OCI-LY7 (cell line): ENCODE measurements at regions not wholly inside any gene's neighbourhood (a gene's known extent, or its start where the extent isn't known, plus 50 kb on each side); places are given as distances from the start of the nearest gene placed in this dataset.

ENCODE experiments used
- BruUV-seq: library from RNA; stranded (reverse); fragments of 400-500 nt; replicated peaks from 2 replicates; lab custom pipeline; 2021; lab: Mats Ljungman, UMichigan
- CTCF ChIA-PET: fragments of 300-600 bp; sonication (Branson Sonifier 250); formaldehyde crosslinking; loops from one replicate; lab custom pipeline; 2022; ENCODE audit warnings: antibody characterized with exemption; ENCODE audit not compliant: unreplicated experiment; lab: Charles Lee
- POLR2A ChIA-PET: fragments of 300-600 bp; sonication (Branson Sonifier 250); formaldehyde crosslinking; loops from one replicate; lab custom pipeline; 2022; ENCODE audit warnings: antibody characterized with exemption; lab: Charles Lee
- DNase-seq: peaks from one replicate; pipeline ENCODE4 v3.0.0-alpha.2; 2015; ENCODE audit warnings: low spot score
- H2AFZ ChIP-seq: fragments of 200-600 bp; sonication (generic), shearing (Covaris generic); 2 replicates; pipeline ENCODE4 v1.6.1; 2014; ENCODE audit warnings: mild to moderate bottlenecking, antibody characterized with exemption, low read length, moderate library complexity
- H3K27ac ChIP-seq: fragments of 200-600 bp; sonication (generic); 2 replicates; pipeline ENCODE4 v1.5.1; 2014; ENCODE audit warnings: mixed run types, low read depth, mild to moderate bottlenecking, moderate library complexity, low read length, inconsistent platforms; ENCODE audit not compliant: poor library complexity, severe bottlenecking
- H3K36me3 ChIP-seq: fragments of 200-600 bp; sonication (generic); 2 replicates; pipeline ENCODE4 v1.6.1; 2014; ENCODE audit warnings: mild to moderate bottlenecking, antibody characterized with exemption, low read length, moderate library complexity, mixed read lengths; ENCODE audit not compliant: insufficient read depth
- H3K4me1 ChIP-seq: fragments of 200-600 bp; sonication (generic); 2 replicates; pipeline ENCODE4 v1.5.1; 2014; ENCODE audit warnings: mild to moderate bottlenecking, low read length; ENCODE audit not compliant: insufficient read depth, poor library complexity, severe bottlenecking
- H3K4me2 ChIP-seq: fragments of 200-600 bp; sonication (generic); 2 replicates; pipeline ENCODE4 v1.6.1; 2014; ENCODE audit warnings: mild to moderate bottlenecking, low read length
- H3K4me3 ChIP-seq: fragments of 200-600 bp; sonication (generic); 2 replicates; pipeline ENCODE4 v1.5.1; 2014; ENCODE audit warnings: mild to moderate bottlenecking, low read depth, low read length; ENCODE audit not compliant: poor library complexity, severe bottlenecking
- H3K79me2 ChIP-seq: fragments of 200-600 bp; sonication (generic); 2 replicates; pipeline ENCODE4 v1.6.1; 2016; ENCODE audit warnings: low read depth, mild to moderate bottlenecking, low read length, moderate library complexity, mixed read lengths; ENCODE audit not compliant: insufficient read depth
- H3K9me2 ChIP-seq: fragments of 200-600 bp; sonication (generic); 2 replicates; pipeline ENCODE4 v1.6.1; 2016; ENCODE audit warnings: mild to moderate bottlenecking, low read length, mixed read lengths; ENCODE audit not compliant: insufficient read depth
- H3K9me3 ChIP-seq: fragments of 200-600 bp; sonication (generic); 2 replicates; pipeline ENCODE4 v1.6.1; 2014; ENCODE audit warnings: mild to moderate bottlenecking, mixed run types, low read length, mixed read lengths
- H4K20me1 ChIP-seq: fragments of 200-600 bp; sonication (generic); 2 replicates; pipeline ENCODE4 v1.6.1; 2014; ENCODE audit warnings: mild to moderate bottlenecking, antibody characterized with exemption, low read length, moderate library complexity, mixed read lengths; ENCODE audit not compliant: insufficient read depth
- EZH2phosphoT487 ChIP-seq: fragments of 200-600 bp; sonication (generic); IDR thresholded peaks from 2 replicates; pipeline ENCODE4 v1.6.1; 2018; ENCODE audit warnings: low read depth, borderline replicate concordance, mild to moderate bottlenecking, mixed run types, antibody characterized with exemption, low read length, moderate library complexity, mixed read lengths
- intact Hi-C: fragments of 100-400 bp; cut with micrococcal nuclease; formaldehyde crosslinking; loops from one replicate; pipeline ENCODE4 v1.10.0; 2022; ENCODE audit not compliant: unreplicated experiment
- TF ChIP-seq, protein P1 (sequence below): fragments of 200-600 bp; sonication (generic); conservative IDR thresholded peaks from 2 replicates; pipeline ENCODE4 v1.5.1; 2014; ENCODE audit warnings: mild to moderate bottlenecking, antibody characterized with exemption, low read length, moderate library complexity, mixed read lengths

DNA sequence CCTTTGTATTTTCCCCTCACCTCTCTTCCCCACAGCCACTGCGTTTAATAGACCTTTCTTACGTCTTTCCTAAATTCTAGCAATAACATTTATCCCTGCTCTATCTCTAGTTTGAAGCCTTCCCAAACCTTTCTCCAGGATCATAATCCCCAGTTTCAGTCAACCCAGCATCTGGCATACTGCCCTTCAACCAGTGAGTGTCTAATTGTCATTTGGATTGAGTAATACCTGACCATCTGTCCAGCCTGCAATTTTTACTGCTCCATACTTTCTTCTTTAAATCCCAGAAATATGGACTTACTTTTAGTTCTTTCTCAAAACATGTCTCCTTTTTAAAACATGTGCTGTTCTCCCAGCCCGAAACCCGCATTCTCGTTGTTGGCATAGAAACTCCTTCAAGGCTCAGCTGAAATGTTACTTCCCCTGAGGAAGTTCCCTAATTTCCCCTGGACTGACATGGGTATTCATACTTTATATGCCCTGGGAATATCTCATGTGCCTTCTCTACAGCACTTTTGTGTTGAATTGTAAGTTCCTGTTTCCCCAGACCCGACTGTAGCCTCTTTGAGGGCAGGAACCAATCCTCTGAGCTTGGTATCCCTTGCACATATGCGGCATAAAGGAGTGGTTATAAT lies 65.1 kb upstream of the ETV6 start:
- Histone ChIP-seq H4K20me1 (no peaks in the 10 kb centered on the region), H3K36me3 (no peaks in the 10 kb centered on the region), H3K9me2 (no peaks in the 10 kb centered on the region), H3K4me1 (peaks cover 10% of the 10 kb centered on the region), H2AFZ (no peak overlapping the region), H3K4me3 (no peak overlapping the region), H3K27ac (no peak overlapping the region), H3K9me3 (no peaks in the 10 kb centered on the region), H3K4me2 (no peak overlapping the region), H3K79me2 (no peaks in the 10 kb centered on the region)
- ChIA-PET CTCF (interaction anchor here (1.7 kb wide), 1 partner anchor 448 kb away, joined by 7 read pairs; no protein-coding TSS in a partner anchor), POLR2A (interaction anchor here (0.9 to 1.0 kb wide), 2 partner anchors 449 to 452 kb away, joined by 3 to 4 read pairs; no protein-coding TSS in a partner anchor)
- no peak for DNase-seq
- BruUV-seq, result no TSS peak
- intact Hi-C loops, result loop anchor here (5.0 kb wide), 1 partner anchor 143 kb away; no protein-coding TSS in a partner anchor
- TF ChIP-seq, protein P1, sequence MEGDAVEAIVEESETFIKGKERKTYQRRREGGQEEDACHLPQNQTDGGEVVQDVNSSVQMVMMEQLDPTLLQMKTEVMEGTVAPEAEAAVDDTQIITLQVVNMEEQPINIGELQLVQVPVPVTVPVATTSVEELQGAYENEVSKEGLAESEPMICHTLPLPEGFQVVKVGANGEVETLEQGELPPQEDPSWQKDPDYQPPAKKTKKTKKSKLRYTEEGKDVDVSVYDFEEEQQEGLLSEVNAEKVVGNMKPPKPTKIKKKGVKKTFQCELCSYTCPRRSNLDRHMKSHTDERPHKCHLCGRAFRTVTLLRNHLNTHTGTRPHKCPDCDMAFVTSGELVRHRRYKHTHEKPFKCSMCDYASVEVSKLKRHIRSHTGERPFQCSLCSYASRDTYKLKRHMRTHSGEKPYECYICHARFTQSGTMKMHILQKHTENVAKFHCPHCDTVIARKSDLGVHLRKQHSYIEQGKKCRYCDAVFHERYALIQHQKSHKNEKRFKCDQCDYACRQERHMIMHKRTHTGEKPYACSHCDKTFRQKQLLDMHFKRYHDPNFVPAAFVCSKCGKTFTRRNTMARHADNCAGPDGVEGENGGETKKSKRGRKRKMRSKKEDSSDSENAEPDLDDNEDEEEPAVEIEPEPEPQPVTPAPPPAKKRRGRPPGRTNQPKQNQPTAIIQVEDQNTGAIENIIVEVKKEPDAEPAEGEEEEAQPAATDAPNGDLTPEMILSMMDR, result no peak
- TF ChIP-seq EZH2phosphoT487, result no peak

DNA sequence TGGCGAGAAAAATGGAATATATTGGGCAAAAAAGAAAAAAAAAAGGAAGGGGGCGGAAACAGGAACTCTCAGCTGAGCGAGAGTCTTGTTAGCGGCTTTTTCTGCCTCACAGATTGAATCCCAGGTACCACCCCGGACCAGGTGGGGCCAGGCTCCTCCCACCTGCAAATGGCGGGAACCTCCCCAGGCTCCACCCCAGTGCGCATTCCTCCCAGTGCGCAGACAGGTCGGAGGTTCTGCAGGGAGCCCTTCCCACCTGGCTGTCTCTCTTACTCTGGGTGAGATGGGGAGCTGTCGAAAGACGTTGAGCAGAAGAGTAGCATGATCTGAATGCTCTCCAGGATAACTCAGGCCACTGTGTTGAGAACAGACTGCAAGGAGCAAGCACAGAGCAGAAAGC lies 57.0 kb upstream of the ETV6 start:
- no peaks in the 10 kb centered on the region for H3K9me3 ChIP-seq
- intact Hi-C loops, result no loop called here
- H4K20me1 ChIP-seq, result no peaks in the 10 kb centered on the region
- BruUV-seq, result no TSS peak
- POLR2A ChIA-PET, result interaction anchor here (0.6 kb wide), 1 partner anchor 13 kb away, joined by 5 read pairs; no protein-coding TSS in a partner anchor
- CTCF ChIA-PET, result interaction anchor here (0.6 kb wide), 1 partner anchor 37 kb away, joined by 3 read pairs; no protein-coding TSS in a partner anchor
- no peak overlapping the region for H3K4me3 ChIP-seq
- no peaks in the 10 kb centered on the region for H3K79me2 ChIP-seq
- H3K4me1 ChIP-seq, result peaks cover 9% of the 10 kb centered on the region
- no peak for DNase-seq
- H3K36me3 ChIP-seq, result no peaks in the 10 kb centered on the region
- no peak overlapping the region for H2AFZ ChIP-seq
- H3K9me2 ChIP-seq, result no peaks in the 10 kb centered on the region
- H3K27ac ChIP-seq, result no peak overlapping the region
- no peak for TF ChIP-seq EZH2phosphoT487
- TF ChIP-seq, protein P1, result no peak
- H3K4me2 ChIP-seq, result no peak overlapping the region

DNA sequence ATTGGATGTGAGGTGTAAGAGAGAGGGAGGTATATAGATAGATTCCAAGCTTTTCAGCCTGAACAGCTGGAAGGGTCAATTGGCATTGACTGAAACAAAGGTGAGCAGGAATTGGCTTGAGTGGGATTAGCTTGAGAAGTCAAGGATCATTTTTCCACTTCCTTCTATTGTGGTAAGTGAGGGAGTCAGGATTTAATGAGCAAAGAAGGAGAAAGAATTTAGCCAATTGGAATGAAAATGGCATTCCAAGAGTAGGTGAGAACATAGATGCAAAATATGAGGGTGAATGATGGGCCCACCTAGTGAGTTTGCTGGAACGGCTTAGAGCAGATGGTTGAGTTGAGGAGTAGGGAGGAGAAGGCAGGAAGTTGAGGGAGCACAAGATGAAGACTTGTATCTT lies 56.5 kb upstream of the ETV6 start:
- H3K9me3 ChIP-seq, result no peaks in the 10 kb centered on the region
- no peaks in the 10 kb centered on the region for H4K20me1 ChIP-seq
- no peak overlapping the region for H3K27ac ChIP-seq
- no peaks in the 10 kb centered on the region for H3K36me3 ChIP-seq
- no peak for DNase-seq
- BruUV-seq, result no TSS peak
- peaks cover 9% of the 10 kb centered on the region for H3K4me1 ChIP-seq
- POLR2A ChIA-PET, result interaction anchor here (0.6 kb wide), 1 partner anchor 13 kb away, joined by 5 read pairs; no protein-coding TSS in a partner anchor
- H2AFZ ChIP-seq, result no peak overlapping the region
- no peak overlapping the region for H3K4me2 ChIP-seq
- CTCF ChIA-PET, result interaction anchor here (0.6 kb wide), 1 partner anchor 37 kb away, joined by 3 read pairs; no protein-coding TSS in a partner anchor
- no peak overlapping the region for H3K4me3 ChIP-seq
- H3K9me2 ChIP-seq, result no peaks in the 10 kb centered on the region
- TF ChIP-seq, protein P1, result no peak
- TF ChIP-seq EZH2phosphoT487, result no peak
- H3K79me2 ChIP-seq, result no peaks in the 10 kb centered on the region
- intact Hi-C loops, result no loop called here
